Endothelial cell of hepatic sinusoid (primary cell): ENCODE measurements at regions not wholly inside any gene's neighbourhood (a gene's known extent, or its start where the extent isn't known, plus 50 kb on each side); places are given as distances from the start of the nearest gene placed in this dataset.
"Not testable (repeated sequence)": the region's sequence is repeated elsewhere in the genome, so short reads cannot be mapped to it uniquely, and the experiment has no call there.

Source experiments
- in situ Hi-C: cut with HindIII; loops from 2 replicates; pipeline ENCODE4 v1.10.0; 2017; ENCODE audit warnings: low sequenced_read_pairs

GRCh38 chr6:40888456-40888990 is 150.5 kb downstream of the UNC5CL start:
- in situ Hi-C loops, result no loop called here

DNA sequence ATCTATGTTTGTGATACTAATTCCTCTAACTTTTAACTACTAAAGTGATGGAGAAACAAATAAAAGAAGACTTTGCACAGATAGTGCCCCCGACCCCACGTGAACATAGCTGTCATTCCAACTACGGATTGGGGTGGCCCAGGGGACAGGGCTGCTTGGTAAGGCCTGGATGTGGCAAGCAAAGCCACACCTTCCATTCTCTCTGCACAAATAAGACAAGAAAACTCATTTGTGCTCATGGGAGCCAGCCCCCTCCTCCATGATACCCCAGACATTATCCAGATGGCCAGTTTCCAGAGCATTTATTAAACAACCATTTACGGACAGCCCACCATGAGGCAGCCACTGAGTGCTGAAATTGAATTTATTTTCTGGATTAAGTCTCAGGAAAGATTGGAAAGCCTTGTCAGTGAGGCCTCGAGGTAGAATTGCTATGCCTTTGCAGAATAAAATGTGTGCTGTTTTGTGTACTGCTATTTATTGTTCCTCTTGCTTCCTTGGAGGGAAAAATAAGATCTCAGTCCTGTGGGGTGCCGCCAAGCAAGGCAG is 151.2 kb downstream of the UNC5CL start:
- in situ Hi-C loops, result no loop called here

DNA sequence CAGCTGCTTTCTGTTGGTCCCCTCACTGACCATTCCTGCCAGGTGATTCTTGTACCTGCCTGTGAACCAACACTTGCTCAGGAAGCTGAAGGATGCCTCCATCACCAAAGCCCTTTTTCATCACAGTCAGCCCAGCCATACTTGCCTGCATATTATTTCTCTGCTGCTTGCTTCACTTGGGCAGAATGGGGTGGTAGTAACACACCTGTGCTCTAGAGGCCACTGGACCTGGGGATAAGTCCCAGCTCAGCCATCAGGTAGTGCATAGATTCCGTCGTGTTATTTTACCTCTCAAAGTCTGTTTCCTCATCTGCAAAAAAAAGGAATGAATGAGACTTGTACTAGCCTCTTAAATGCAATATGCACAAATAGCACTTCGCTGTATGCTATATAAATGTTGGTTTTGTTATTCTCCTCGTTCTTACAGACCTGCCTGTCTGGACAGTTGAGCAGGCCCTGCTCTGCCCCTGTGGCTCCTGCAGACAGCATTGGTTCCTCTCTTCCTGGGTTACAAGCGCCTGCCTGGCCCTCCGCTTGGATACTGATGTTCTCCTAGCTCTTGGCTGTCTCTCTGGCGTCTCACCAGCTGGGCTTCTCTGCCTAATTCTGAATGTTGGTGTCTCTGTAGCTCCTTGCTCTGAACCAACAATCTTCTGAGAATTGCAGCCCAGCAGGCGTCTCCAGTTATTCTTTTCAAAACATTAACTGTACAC is 151.8 kb downstream of the UNC5CL start:
- in situ Hi-C loops, result no loop called here

GRCh38 chr6:40885139-40885774 is 153.8 kb downstream of the UNC5CL start:
- in situ Hi-C loops, result no loop called here

- in situ Hi-C loops, result no loop called here
These were observed 156.6 kb downstream of the UNC5CL start for GRCh38 chr6:40882323-40882997.

DNA sequence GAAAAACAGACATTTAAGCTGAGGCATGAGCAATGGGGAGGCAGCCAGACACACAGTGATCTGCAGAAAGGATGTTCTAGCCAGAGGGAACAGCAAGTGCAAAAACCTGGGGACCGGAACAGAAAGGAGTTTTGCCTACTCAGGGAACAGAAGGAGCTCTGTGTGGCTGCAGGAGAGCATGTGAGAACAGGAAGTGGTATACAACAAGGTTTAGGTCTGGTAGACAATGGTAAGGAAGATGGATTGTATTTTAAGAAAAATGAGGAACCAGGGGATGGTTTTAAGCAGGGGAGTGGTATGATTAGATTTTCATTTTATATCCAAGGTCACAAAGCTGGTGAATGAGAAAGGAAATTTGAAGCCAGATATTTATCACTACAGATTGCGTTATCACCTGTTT is 157.5 kb downstream of the UNC5CL start:
- in situ Hi-C loops, result no loop called here

DNA sequence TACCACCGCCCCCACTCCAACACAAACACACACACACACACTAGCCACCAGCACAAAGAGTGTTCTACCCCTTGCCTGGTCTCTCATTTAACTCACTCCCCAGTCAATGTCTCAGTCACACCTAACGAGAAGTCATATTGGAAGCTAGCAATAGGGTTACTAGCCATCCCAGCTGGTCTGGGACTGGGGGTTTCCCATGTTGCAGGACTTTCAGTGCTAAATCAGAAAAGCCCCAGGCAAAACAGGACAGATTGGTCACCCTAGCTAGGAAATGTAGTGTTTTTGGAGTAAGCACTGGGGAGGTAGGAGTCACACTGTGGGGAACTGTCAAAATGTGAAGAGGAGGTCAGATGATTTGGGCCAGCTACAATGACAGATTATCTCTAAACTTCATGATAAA is 158.1 kb downstream of the UNC5CL start:
- in situ Hi-C loops, result no loop called here

DNA sequence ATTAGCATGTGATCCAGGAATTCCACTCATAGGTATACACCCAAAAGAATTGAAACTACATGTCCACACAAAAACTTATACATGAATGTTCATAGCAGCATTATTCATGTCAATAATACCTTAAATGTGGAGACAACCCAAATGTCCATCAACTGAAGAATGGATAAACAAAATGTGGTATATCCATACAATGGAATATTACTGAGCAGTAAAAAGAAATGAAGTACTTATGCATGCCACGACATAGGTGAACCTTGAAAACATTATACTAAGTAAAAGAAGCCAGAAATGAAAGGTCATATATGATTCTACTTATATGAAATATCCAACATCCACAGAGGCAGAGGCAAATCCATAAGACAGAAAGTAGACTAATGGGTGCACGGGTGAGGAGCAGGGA is 159.9 kb downstream of the UNC5CL start:
- in situ Hi-C loops, result no loop called here

DNA sequence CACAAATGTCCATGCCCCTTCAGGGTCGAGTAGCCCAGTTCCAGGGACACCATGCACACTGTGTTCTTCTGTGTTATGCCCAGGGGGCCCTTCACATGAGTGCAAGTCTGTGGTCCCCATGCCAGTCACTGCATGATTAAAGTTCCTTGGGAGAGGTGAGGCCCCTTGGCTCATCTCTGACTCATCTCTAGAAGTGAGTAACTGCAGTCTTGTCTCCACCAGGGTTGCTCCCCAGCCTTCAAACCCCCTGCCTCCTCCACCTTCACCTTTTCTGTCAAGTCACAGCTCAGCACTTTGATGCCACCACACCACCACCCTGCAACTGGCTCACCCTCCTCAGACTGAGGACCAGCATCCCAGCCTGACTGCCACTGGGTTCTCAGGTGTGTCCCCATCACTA is 161.7 kb downstream of the UNC5CL start:
- in situ Hi-C loops, result no loop called here

DNA sequence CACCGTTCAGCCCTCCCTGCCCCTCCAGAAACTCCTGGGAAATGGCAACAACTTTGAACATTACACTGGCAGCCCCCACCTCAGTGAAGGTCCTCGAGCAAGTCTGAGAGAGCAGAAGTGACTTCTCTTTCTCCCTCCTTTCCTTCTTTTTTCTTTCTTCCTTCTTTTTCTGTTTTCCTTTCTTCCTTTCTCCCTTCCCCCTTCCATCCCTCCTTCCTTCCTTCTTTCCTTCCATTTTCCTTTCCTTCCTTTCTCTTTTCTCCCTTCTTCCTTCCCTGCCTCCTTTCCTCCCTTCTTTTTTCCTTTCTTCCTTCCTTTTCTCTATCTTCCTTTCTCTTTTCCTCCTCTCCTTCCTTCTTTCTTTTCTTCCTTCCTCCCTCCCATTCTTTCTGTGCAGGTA is 162.7 kb downstream of the UNC5CL start:
- in situ Hi-C loops, result no loop called here

- in situ Hi-C loops, result no loop called here
These were observed 164.5 kb downstream of the UNC5CL start for GRCh38 chr6:40874495-40874894.

- in situ Hi-C loops, result no loop called here
These were observed 167.6 kb downstream of the UNC5CL start for GRCh38 chr6:40871424-40871823.

DNA sequence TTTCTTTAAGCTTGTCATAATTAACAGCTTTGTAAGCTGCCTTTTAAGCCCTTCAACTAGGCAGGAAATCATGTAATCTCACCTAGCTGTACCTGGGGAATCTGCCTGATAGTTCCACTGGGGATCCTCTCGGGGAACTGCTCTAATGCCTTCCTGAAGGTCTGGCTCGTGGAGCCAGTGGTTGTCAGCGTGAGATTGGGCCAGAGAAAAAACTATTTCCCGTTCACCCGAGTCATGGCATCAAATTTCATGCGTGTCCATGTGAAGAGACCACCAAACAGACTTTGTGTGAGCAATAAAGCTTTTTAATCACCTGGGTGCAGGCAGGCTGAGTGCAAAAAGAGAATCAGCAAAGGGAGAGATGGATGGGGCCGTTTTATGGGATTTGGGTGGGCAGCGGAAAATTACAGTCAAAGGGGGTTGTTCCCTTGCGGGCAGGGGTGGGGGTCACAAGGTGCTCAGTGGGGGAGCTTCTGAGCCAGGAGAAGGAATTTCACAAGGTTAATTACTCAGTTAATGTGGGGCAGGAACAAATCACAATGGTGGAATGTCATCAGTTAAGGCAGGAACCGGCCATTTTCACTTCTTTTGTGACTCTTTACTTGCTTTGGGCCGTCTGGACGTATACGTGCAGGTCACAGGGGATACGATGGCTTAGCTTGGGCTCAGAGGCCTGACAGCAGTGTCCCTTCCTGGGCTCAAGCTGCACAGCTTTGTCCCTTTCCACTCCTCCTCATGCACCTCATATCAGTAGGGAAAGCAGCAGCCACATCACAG is 170.7 kb downstream of the UNC5CL start:
- in situ Hi-C loops, result not testable (repeated sequence)

- in situ Hi-C loops, result not testable (repeated sequence)
These were observed 171.5 kb downstream of the UNC5CL start for GRCh38 chr6:40867527-40867926.

- in situ Hi-C loops, result not testable (repeated sequence)
These were observed 173.8 kb downstream of the UNC5CL start for GRCh38 chr6:40865259-40865658.

DNA sequence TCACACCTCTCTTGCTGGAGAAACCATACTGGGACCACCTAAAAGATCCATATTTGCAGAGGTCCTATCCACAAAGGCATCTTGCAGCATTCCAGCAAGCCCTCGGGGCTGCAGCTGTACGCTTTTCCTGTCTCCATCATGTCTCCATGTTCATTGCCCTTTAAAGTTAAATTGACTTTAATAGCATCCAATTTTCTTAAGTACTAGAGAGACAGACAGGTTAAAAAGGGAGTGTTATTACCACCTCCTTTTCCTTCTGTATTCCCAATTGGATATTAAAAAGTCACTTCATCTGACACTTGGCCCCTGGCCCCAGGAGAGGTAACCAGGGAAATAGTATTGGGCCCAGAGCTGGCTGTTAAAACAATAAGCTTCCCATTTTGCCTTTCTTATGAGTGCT is 178.6 kb downstream of the UNC5CL start:
- in situ Hi-C loops, result no loop called here

GRCh38 chr6:40856271-40856670 is 182.8 kb downstream of the UNC5CL start:
- in situ Hi-C loops, result no loop called here

- in situ Hi-C loops, result no loop called here
These were observed 183.7 kb downstream of the UNC5CL start for GRCh38 chr6:40855168-40855880.

DNA sequence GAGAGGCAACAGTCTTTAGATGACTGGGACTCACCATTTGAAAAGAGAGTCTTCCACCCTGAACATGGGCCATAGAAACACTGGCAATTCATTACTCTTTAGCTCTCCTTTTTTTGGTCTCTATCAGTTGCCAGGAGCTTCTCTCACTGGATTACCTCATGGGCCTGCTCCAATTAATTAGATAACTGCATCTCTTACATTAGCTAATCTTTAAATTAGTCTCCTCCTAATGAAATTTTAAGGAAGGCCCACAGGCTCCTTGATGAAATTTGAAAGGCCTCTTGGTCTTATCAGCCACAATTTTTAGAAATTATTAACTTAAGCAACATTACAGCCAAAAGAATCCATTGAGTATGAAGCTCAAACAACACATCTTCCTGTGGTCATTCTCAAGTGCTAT is 184.4 kb downstream of the UNC5CL start:
- in situ Hi-C loops, result no loop called here

GRCh38 chr6:40852779-40853373 is 186.1 kb downstream of the UNC5CL start:
- in situ Hi-C loops, result no loop called here
